IMR-90 (cell line): ENCODE measurements at regions not wholly inside any gene's neighbourhood (a gene's known extent, or its start where the extent isn't known, plus 50 kb on each side); places are given as distances from the start of the nearest gene placed in this dataset.

Experiments
- CEBPB ChIP-seq: IDR thresholded peaks from 2 replicates; pipeline ENCODE4 v1.6.1; 2012; ENCODE audit warnings: low read depth, low read length, improper control_type of control experiment
- CHD1 ChIP-seq: IDR thresholded peaks from 2 replicates; pipeline ENCODE4 v1.6.1; 2012; ENCODE audit warnings: low read depth, low read length, improper control_type of control experiment
- FOS ChIP-seq: fragments of 150-350 bp; IDR thresholded peaks from 2 replicates; pipeline ENCODE4 v1.6.1; 2016; ENCODE audit warnings: low read depth, low read length
- MAFK ChIP-seq: IDR thresholded peaks from 2 replicates; pipeline ENCODE4 v1.6.1; 2012; ENCODE audit warnings: low read depth, low read length, improper control_type of control experiment
- MAZ ChIP-seq: IDR thresholded peaks from 2 replicates; pipeline ENCODE4 v1.6.1; 2012; ENCODE audit warnings: low read depth, mild to moderate bottlenecking, low read length, improper control_type of control experiment, moderate library complexity, borderline replicate concordance
- POLR2A ChIP-seq: IDR thresholded peaks from 2 replicates; pipeline ENCODE4 v1.6.1; 2012; ENCODE audit warnings: mild to moderate bottlenecking, low read depth, low read length
- RAD21 ChIP-seq: IDR thresholded peaks from 2 replicates; pipeline ENCODE4 v1.6.1; 2012; ENCODE audit warnings: low read length, improper control_type of control experiment
- RCOR1 ChIP-seq: IDR thresholded peaks from 2 replicates; pipeline ENCODE4 v1.6.1; 2012; ENCODE audit warnings: mild to moderate bottlenecking, low read length, improper control_type of control experiment; ENCODE audit not compliant: insufficient replicate concordance
- RFX5 ChIP-seq: IDR thresholded peaks from 2 replicates; pipeline ENCODE4 v1.8.0; 2012; ENCODE audit warnings: low read depth, mild to moderate bottlenecking, low read length, moderate library complexity
- SMC3 ChIP-seq: fragments of 150-350 bp; IDR thresholded peaks from 2 replicates; pipeline ENCODE4 v1.6.1; 2016; ENCODE audit warnings: low read depth, mild to moderate bottlenecking, antibody characterized with exemption, low read length, moderate library complexity
- TF ChIP-seq, protein P1 (sequence below): conservative IDR thresholded peaks from 2 replicates; pipeline ENCODE4 v1.5.1; 2012; ENCODE audit warnings: mild to moderate bottlenecking, low read depth, low read length, improper control_type of control experiment
- TF ChIP-seq, protein P2 (sequence below): fragments of 150-350 bp; IDR thresholded peaks from 2 replicates; pipeline ENCODE4 v1.6.1; 2017; ENCODE audit warnings: mild to moderate bottlenecking, antibody characterized with exemption, low read length, low read depth
- TF ChIP-seq, protein P3 (sequence below): fragments of 150-350 bp; IDR thresholded peaks from 2 replicates; pipeline ENCODE4 v1.6.1; 2016; ENCODE audit warnings: low read depth, mild to moderate bottlenecking, low read length, moderate library complexity, borderline replicate concordance

DNA sequence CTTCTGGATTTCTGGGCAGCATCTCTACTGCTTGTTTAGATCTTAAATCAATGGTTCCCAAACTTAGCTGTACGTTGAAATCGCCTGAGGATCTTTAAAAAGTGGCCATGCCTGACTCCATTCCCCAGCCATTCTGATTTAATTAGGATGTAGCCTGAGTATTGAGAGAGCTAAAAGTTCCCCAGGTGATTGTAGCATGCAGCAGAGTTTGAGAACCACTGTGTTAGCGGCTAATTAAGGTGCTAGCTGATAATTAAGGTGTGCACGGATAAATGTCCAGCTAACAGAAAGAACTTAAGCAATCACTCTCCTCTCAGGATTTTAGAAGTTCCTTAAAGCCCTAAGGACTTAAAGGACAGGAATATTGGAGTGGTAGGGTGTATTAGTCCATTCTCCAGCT lies 89.1 kb downstream of the NMUR2 start:
- TF ChIP-seq SMC3 (no peak), RAD21 (no peak), RCOR1 (no peak), POLR2A (no peak), CEBPB (no peak), MAZ (no peak), RFX5 (no peak), CHD1 (no peak), MAFK (no peak), FOS (no peak)
- TF ChIP-seq, protein P1, sequence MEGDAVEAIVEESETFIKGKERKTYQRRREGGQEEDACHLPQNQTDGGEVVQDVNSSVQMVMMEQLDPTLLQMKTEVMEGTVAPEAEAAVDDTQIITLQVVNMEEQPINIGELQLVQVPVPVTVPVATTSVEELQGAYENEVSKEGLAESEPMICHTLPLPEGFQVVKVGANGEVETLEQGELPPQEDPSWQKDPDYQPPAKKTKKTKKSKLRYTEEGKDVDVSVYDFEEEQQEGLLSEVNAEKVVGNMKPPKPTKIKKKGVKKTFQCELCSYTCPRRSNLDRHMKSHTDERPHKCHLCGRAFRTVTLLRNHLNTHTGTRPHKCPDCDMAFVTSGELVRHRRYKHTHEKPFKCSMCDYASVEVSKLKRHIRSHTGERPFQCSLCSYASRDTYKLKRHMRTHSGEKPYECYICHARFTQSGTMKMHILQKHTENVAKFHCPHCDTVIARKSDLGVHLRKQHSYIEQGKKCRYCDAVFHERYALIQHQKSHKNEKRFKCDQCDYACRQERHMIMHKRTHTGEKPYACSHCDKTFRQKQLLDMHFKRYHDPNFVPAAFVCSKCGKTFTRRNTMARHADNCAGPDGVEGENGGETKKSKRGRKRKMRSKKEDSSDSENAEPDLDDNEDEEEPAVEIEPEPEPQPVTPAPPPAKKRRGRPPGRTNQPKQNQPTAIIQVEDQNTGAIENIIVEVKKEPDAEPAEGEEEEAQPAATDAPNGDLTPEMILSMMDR, result no peak
- TF ChIP-seq, protein P2, sequence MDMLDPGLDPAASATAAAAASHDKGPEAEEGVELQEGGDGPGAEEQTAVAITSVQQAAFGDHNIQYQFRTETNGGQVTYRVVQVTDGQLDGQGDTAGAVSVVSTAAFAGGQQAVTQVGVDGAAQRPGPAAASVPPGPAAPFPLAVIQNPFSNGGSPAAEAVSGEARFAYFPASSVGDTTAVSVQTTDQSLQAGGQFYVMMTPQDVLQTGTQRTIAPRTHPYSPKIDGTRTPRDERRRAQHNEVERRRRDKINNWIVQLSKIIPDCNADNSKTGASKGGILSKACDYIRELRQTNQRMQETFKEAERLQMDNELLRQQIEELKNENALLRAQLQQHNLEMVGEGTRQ, result no peak
- TF ChIP-seq, protein P3, sequence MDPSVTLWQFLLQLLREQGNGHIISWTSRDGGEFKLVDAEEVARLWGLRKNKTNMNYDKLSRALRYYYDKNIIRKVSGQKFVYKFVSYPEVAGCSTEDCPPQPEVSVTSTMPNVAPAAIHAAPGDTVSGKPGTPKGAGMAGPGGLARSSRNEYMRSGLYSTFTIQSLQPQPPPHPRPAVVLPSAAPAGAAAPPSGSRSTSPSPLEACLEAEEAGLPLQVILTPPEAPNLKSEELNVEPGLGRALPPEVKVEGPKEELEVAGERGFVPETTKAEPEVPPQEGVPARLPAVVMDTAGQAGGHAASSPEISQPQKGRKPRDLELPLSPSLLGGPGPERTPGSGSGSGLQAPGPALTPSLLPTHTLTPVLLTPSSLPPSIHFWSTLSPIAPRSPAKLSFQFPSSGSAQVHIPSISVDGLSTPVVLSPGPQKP, result no peak
